ENCODE measurements at regions not wholly inside any gene's neighbourhood (a gene's known extent, or its start where the extent isn't known, plus 50 kb on each side); places are given as distances from the start of the nearest gene placed in this dataset.

DNA sequence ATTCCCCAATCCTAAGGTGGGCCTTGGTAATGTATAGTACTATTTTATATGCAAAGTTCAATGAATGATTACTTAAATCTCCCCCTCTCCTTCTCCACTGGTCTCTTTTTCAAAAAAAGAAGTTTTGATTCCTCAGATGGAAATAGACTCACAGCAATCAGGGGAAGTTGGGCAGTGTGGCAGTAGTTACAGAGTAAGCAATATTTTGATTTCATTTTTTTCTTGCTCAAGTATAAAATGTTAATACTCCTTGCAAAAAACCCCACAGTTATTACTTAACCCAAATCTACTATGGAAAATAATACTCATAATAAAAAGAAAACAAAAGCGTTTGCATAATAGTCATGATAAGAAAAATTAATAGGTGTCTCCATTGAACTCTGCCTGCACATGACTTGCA, 56.9 kb upstream of the CXCL8 start:
- H3K36me3 ChIP-seq (ENCODE audit: control insufficient read depth in 2 of 2, insufficient read depth in 1 of 2, low read length in 2 of 2): no peaks in the 10 kb centered on the region
- H3K27ac ChIP-seq (ENCODE audit: extremely low read depth, low read depth, low read length): no peak overlapping the region
- no peaks in the 10 kb centered on the region for H3K4me1 ChIP-seq (ENCODE audit: control insufficient read depth, insufficient read depth, low read length)
- no peak overlapping the region for H3K4me3 ChIP-seq (ENCODE audit: low read depth, low read length)
- POLR2A ChIA-PET: no interaction called here
- no peaks in the 10 kb centered on the region for H3K9me3 ChIP-seq (ENCODE audit: control insufficient read depth, insufficient read depth, low read depth, low read length)
- CTCF ChIA-PET: no interaction called here
- TF ChIP-seq, protein P1, sequence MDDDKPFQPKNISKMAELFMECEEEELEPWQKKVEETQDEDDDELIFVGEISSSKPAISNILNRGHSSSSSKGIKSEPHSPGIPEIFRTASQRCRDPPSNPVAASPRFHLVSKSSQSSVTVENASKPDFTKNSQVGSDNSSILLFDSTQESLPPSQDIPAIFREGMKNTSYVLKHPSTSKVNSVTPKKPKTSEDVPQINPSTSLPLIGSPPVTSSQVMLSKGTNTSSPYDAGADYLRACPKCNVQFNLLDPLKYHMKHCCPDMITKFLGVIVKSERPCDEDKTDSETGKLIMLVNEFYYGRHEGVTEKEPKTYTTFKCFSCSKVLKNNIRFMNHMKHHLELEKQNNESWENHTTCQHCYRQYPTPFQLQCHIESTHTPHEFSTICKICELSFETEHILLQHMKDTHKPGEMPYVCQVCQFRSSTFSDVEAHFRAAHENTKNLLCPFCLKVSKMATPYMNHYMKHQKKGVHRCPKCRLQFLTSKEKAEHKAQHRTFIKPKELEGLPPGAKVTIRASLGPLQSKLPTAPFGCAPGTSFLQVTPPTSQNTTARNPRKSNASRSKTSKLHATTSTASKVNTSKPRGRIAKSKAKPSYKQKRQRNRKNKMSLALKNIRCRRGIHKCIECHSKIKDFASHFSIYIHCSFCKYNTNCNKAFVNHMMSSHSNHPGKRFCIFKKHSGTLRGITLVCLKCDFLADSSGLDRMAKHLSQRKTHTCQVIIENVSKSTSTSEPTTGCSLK (tag by site-specific recombination; IDR thresholded peaks at IDR 0.05): no peak
- no peak for TF ChIP-seq ZNF248 (tag by site-specific recombination; IDR thresholded peaks at IDR 0.05)
- TF ChIP-seq ZNF548 (tag by site-specific recombination; IDR thresholded peaks at IDR 0.05): no peak
- no peak for TF ChIP-seq ZNF311 (tag by site-specific recombination; IDR thresholded peaks at IDR 0.05; ENCODE audit: borderline replicate concordance)
- no peak for TF ChIP-seq ZNF140 (tag by site-specific recombination; IDR thresholded peaks at IDR 0.05)
- TF ChIP-seq ZNF449 (tag by site-specific recombination; IDR thresholded peaks at IDR 0.05): no peak
- no peak for TF ChIP-seq MZF1 (tag by site-specific recombination; IDR thresholded peaks at IDR 0.05; ENCODE audit: borderline replicate concordance)
- TF ChIP-seq ZNF510 (tag by site-specific recombination; IDR thresholded peaks at IDR 0.05; ENCODE audit: insufficient replicate concordance): no peak
- no peak for TF ChIP-seq ZNF292 (tag by site-specific recombination; IDR thresholded peaks at IDR 0.05; ENCODE audit: borderline replicate concordance, low read depth)
- no peak for TF ChIP-seq REPIN1 (tag by site-specific recombination; IDR thresholded peaks at IDR 0.05; ENCODE audit: low read depth)
- no peak for TF ChIP-seq PRDM2 (tag by site-specific recombination; IDR thresholded peaks at IDR 0.05; ENCODE audit: borderline replicate concordance)
- no peak for TF ChIP-seq ZNF433 (tag by site-specific recombination; IDR thresholded peaks at IDR 0.05; ENCODE audit: low read depth)
- no peak for TF ChIP-seq ZNF394 (tag by site-specific recombination; IDR thresholded peaks at IDR 0.05; ENCODE audit: borderline replicate concordance)
- TF ChIP-seq, protein P2, sequence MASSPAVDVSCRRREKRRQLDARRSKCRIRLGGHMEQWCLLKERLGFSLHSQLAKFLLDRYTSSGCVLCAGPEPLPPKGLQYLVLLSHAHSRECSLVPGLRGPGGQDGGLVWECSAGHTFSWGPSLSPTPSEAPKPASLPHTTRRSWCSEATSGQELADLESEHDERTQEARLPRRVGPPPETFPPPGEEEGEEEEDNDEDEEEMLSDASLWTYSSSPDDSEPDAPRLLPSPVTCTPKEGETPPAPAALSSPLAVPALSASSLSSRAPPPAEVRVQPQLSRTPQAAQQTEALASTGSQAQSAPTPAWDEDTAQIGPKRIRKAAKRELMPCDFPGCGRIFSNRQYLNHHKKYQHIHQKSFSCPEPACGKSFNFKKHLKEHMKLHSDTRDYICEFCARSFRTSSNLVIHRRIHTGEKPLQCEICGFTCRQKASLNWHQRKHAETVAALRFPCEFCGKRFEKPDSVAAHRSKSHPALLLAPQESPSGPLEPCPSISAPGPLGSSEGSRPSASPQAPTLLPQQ (tag by site-specific recombination; IDR thresholded peaks at IDR 0.05): no peak
